ENCODE measurements at regions not wholly inside any gene's neighbourhood (a gene's known extent, or its start where the extent isn't known, plus 50 kb on each side); places are given as distances from the start of the nearest gene placed in this dataset.
"Not testable (repeated sequence)": the region's sequence is repeated elsewhere in the genome, so short reads cannot be mapped to it uniquely, and the experiment has no call there.

GRCh38 chr16:65373097-65373496 is 251.2 kb upstream of the CDH11 start:
- Mint-ChIP-seq H3K4me1 (ENCODE audit: low read depth, unreplicated experiment) (peaks cover 9% of the 10 kb centered on the region), H3K4me3 (ENCODE audit: unreplicated experiment) (no peak overlapping the region), H3K9me3 (ENCODE audit: unreplicated experiment) (peaks cover 4% of the 10 kb centered on the region), H3K36me3 (ENCODE audit: low read depth, unreplicated experiment) (no peaks in the 10 kb centered on the region), H3K27me3 (ENCODE audit: low read depth, unreplicated experiment) (peaks cover 2% of the 10 kb centered on the region), H3K27ac (ENCODE audit: unreplicated experiment) (no peak overlapping the region)
- FAIRE-seq (no peak), DNase-seq (ENCODE audit: low read depth) (no peak)
- H3K27ac ChIP-seq (ENCODE audit: low read depth, low read length), result no peak overlapping the region
- H3K4me2 ChIP-seq (ENCODE audit: low read length), result no peak overlapping the region
- no peaks in the 10 kb centered on the region for H3K9me3 ChIP-seq (ENCODE audit: insufficient read depth, low read depth, low read length)
- H3K4me3 ChIP-seq (ENCODE audit: insufficient read depth, low read depth, low read length), result no peak overlapping the region
- no peaks in the 10 kb centered on the region for H3K36me3 ChIP-seq (ENCODE audit: insufficient read depth, low read length)
- H2AFZ ChIP-seq (ENCODE audit: low read depth, low read length), result no peak overlapping the region
- no peaks in the 10 kb centered on the region for H3K27me3 ChIP-seq (ENCODE audit: insufficient read depth, low read length)
- no peak for TF ChIP-seq EZH2 (IDR thresholded peaks at IDR 0.05; ENCODE audit: insufficient read depth, low read length)
- TF ChIP-seq, protein P1, sequence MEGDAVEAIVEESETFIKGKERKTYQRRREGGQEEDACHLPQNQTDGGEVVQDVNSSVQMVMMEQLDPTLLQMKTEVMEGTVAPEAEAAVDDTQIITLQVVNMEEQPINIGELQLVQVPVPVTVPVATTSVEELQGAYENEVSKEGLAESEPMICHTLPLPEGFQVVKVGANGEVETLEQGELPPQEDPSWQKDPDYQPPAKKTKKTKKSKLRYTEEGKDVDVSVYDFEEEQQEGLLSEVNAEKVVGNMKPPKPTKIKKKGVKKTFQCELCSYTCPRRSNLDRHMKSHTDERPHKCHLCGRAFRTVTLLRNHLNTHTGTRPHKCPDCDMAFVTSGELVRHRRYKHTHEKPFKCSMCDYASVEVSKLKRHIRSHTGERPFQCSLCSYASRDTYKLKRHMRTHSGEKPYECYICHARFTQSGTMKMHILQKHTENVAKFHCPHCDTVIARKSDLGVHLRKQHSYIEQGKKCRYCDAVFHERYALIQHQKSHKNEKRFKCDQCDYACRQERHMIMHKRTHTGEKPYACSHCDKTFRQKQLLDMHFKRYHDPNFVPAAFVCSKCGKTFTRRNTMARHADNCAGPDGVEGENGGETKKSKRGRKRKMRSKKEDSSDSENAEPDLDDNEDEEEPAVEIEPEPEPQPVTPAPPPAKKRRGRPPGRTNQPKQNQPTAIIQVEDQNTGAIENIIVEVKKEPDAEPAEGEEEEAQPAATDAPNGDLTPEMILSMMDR (IDR thresholded peaks at IDR 0.05; ENCODE audit: insufficient read depth, low read depth, low read length), result no peak
- H3K4me1 ChIP-seq (ENCODE audit: insufficient read depth, low read length), result peaks cover 14% of the 10 kb centered on the region
- H3K9ac ChIP-seq (ENCODE audit: low read length), result no peak overlapping the region
- no peaks in the 10 kb centered on the region for H4K20me1 ChIP-seq (ENCODE audit: insufficient read depth, low read length)
- no peaks in the 10 kb centered on the region for H3K79me2 ChIP-seq (ENCODE audit: insufficient read depth, low read length)

GRCh38 chr16:65372171-65372570 is 250.3 kb upstream of the CDH11 start:
- Histone ChIP-seq H3K79me2 (ENCODE audit: insufficient read depth, low read length) (no peaks in the 10 kb centered on the region), H3K9ac (ENCODE audit: low read length) (no peak overlapping the region), H3K27ac (ENCODE audit: low read depth, low read length) (no peak overlapping the region), H3K36me3 (ENCODE audit: insufficient read depth, low read length) (no peaks in the 10 kb centered on the region), H4K20me1 (ENCODE audit: insufficient read depth, low read length) (no peaks in the 10 kb centered on the region), H3K4me3 (ENCODE audit: insufficient read depth, low read depth, low read length) (no peak overlapping the region), H3K27me3 (ENCODE audit: insufficient read depth, low read length) (no peaks in the 10 kb centered on the region), H2AFZ (ENCODE audit: low read depth, low read length) (no peak overlapping the region), H3K9me3 (ENCODE audit: insufficient read depth, low read depth, low read length) (no peaks in the 10 kb centered on the region), H3K4me2 (ENCODE audit: low read length) (no peak overlapping the region), H3K4me1 (ENCODE audit: insufficient read depth, low read length) (peaks cover 12% of the 10 kb centered on the region)
- no peak for FAIRE-seq
- peaks cover 2% of the 10 kb centered on the region for H3K27me3 Mint-ChIP-seq (ENCODE audit: low read depth, unreplicated experiment)
- H3K36me3 Mint-ChIP-seq (ENCODE audit: low read depth, unreplicated experiment), result no peaks in the 10 kb centered on the region
- no peak for DNase-seq (ENCODE audit: low read depth)
- H3K9me3 Mint-ChIP-seq (ENCODE audit: unreplicated experiment), result peaks cover 4% of the 10 kb centered on the region
- no peak overlapping the region for H3K27ac Mint-ChIP-seq (ENCODE audit: unreplicated experiment)
- TF ChIP-seq, protein P1 (IDR thresholded peaks at IDR 0.05; ENCODE audit: insufficient read depth, low read depth, low read length), result no peak
- no peak for TF ChIP-seq EZH2 (IDR thresholded peaks at IDR 0.05; ENCODE audit: insufficient read depth, low read length)
- H3K4me1 Mint-ChIP-seq (ENCODE audit: low read depth, unreplicated experiment), result peaks cover 9% of the 10 kb centered on the region
- no peak overlapping the region for H3K4me3 Mint-ChIP-seq (ENCODE audit: unreplicated experiment)

DNA sequence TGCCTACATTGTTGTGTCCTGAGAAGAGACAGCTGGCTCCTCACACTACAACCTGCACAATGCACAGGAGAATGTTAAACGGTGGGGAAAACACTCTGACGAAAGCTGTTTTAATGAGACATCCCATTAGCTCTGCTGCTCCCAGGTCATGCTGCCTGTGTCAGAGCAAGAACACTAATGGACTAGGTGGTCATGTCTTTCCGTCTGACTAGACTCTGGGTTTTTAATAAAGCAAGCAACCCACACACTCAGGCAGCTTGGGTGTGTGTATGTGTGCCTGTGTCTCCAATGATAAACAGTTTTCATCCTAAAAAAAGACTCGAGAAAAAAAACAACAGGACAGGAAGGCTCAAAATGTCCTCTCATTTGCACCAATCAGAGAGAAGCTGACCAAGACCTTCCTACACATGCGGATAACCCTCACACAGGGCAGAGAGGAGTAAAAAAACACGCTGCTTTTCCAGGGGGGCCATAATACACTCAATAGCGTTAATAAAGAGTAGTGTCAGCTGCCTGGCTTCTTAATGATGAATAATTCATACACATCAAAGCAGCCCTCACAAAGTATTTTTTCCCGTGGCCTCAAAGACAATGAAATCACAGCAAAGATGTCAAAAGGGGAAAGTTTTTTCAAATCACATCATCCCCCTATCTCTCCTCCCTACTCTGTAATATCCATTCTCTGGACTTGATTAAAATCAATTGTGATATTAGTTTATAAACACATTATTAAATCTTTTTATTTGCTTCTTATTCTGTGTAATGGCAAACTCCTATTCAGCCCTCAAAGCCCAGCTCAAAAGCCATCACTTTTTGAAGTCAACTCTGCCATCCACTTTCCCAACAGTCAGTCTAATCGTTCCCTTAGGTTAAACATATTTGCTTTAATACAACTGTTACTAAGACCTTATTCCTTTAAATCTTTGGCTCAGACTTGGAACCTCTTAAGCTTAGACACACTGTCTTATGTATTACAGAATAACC is 244.2 kb upstream of the CDH11 start:
- Mint-ChIP-seq H3K4me1 (ENCODE audit: low read depth, unreplicated experiment) (no peaks in the 10 kb centered on the region), H3K36me3 (ENCODE audit: low read depth, unreplicated experiment) (no peaks in the 10 kb centered on the region), H3K27ac (ENCODE audit: unreplicated experiment) (no peak overlapping the region), H3K27me3 (ENCODE audit: low read depth, unreplicated experiment) (no peaks in the 10 kb centered on the region), H3K9me3 (ENCODE audit: unreplicated experiment) (peaks cover 4% of the 10 kb centered on the region), H3K4me3 (ENCODE audit: unreplicated experiment) (no peak overlapping the region)
- H4K20me1 ChIP-seq (ENCODE audit: insufficient read depth, low read length), result no peaks in the 10 kb centered on the region
- no peaks in the 10 kb centered on the region for H3K36me3 ChIP-seq (ENCODE audit: insufficient read depth, low read length)
- no peaks in the 10 kb centered on the region for H3K27me3 ChIP-seq (ENCODE audit: insufficient read depth, low read length)
- H3K4me2 ChIP-seq (ENCODE audit: low read length), result no peak overlapping the region
- TF ChIP-seq, protein P1 (IDR thresholded peaks at IDR 0.05; ENCODE audit: insufficient read depth, low read depth, low read length), result no peak
- TF ChIP-seq EZH2 (IDR thresholded peaks at IDR 0.05; ENCODE audit: insufficient read depth, low read length), result no peak
- H3K79me2 ChIP-seq (ENCODE audit: insufficient read depth, low read length), result no peaks in the 10 kb centered on the region
- H3K4me1 ChIP-seq (ENCODE audit: insufficient read depth, low read length), result no peaks in the 10 kb centered on the region
- DNase-seq (ENCODE audit: low read depth), result no peak
- no peak overlapping the region for H3K4me3 ChIP-seq (ENCODE audit: insufficient read depth, low read depth, low read length)
- H3K9ac ChIP-seq (ENCODE audit: low read length), result no peak overlapping the region
- FAIRE-seq, result no peak
- H2AFZ ChIP-seq (ENCODE audit: low read depth, low read length), result no peak overlapping the region
- no peaks in the 10 kb centered on the region for H3K9me3 ChIP-seq (ENCODE audit: insufficient read depth, low read depth, low read length)
- no peak overlapping the region for H3K27ac ChIP-seq (ENCODE audit: low read depth, low read length)

DNA sequence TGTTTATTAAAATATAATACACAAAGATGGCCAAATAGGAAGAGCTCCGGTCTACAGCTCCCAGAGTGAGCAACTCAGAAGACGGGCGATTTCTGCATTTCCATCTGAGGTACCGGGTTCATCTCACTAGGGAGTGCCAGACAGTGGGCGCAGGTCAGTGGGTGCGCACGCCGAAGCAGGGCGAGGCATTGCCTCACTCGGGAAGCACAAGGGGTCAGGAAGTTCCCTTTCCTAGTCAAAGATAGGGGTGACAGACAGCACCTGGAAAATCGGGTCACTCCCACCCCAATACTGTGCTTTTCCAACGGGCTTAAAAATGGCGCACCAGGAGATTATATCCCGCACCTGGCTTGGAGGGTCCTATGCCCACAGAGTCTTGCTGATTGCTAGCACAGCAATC is 234.9 kb upstream of the CDH11 start:
- H2AFZ ChIP-seq (ENCODE audit: low read depth, low read length); H3K27me3 Mint-ChIP-seq (ENCODE audit: low read depth, unreplicated experiment); H3K9ac ChIP-seq (ENCODE audit: low read length); H3K36me3 Mint-ChIP-seq (ENCODE audit: low read depth, unreplicated experiment); H3K4me3 ChIP-seq (ENCODE audit: insufficient read depth, low read depth, low read length); H4K20me1 ChIP-seq (ENCODE audit: insufficient read depth, low read length); H3K36me3 ChIP-seq (ENCODE audit: insufficient read depth, low read length); FAIRE-seq; H3K4me1 Mint-ChIP-seq (ENCODE audit: low read depth, unreplicated experiment); H3K27ac Mint-ChIP-seq (ENCODE audit: unreplicated experiment); H3K9me3 Mint-ChIP-seq (ENCODE audit: unreplicated experiment); H3K27ac ChIP-seq (ENCODE audit: low read depth, low read length); H3K4me1 ChIP-seq (ENCODE audit: insufficient read depth, low read length); H3K27me3 ChIP-seq (ENCODE audit: insufficient read depth, low read length); H3K9me3 ChIP-seq (ENCODE audit: insufficient read depth, low read depth, low read length); H3K4me2 ChIP-seq (ENCODE audit: low read length); H3K79me2 ChIP-seq (ENCODE audit: insufficient read depth, low read length); DNase-seq (ENCODE audit: low read depth); H3K4me3 Mint-ChIP-seq (ENCODE audit: unreplicated experiment): not testable (repeated sequence)
